Breast epithelium (tissue), 4 donors: ENCODE measurements at regions not wholly inside any gene's neighbourhood (a gene's known extent, or its start where the extent isn't known, plus 50 kb on each side); places are given as distances from the start of the nearest gene placed in this dataset.

Source experiments
- DNase-seq, 2 donors: peaks; one replicate each; pipeline ENCODE4 v3.0.0-alpha.2; 2019; ENCODE audit warnings: low spot score in 2 of 2
- H3K27ac ChIP-seq, 2 donors: fragments of 200-600 bp; sonication (generic) in 1 of 2; one replicate each; pipeline ENCODE4 v1.5.1; 2016 to 2019; ENCODE audit warnings: mild to moderate bottlenecking in 1 of 2
- H3K27me3 ChIP-seq, 2 donors: fragments of 200-600 bp; sonication (generic) in 1 of 2; one replicate each; pipeline versions ENCODE4 v1.5.1 to v1.6.0; 2017 to 2019; ENCODE audit warnings: control low read depth in 1 of 2, mild to moderate bottlenecking in 1 of 2
- H3K36me3 ChIP-seq: fragments of 200-600 bp; one replicate; pipeline ENCODE4 v1.5.1; 2019
- H3K4me1 ChIP-seq, 2 donors: fragments of 200-600 bp; sonication (generic); one replicate each; pipeline ENCODE4 v1.5.1; 2016 to 2019; ENCODE audit warnings: control low read depth in 1 of 2
- H3K4me3 ChIP-seq, 3 donors: fragments of 200-600 bp; sonication (generic); 1 replicate in 2 of 3; 2 replicates in 1 of 3; pipeline ENCODE4 v1.5.1; 2016 to 2019; ENCODE audit warnings: mild to moderate bottlenecking in 3 of 3, moderate library complexity in 2 of 3
- H3K9me3 ChIP-seq, 2 donors: fragments of 200-600 bp; sonication (generic) in 1 of 2; one replicate each; pipeline ENCODE4 v1.5.1; 2016 to 2019; ENCODE audit warnings: control low read depth in 1 of 2
- CTCF ChIP-seq, 3 donors: fragments of 450-650 bp; IDR thresholded peaks; one replicate each; pipeline ENCODE4 v1.5.1; 2016 to 2017; ENCODE audit warnings: antibody characterized with exemption in 3 of 3, mild to moderate bottlenecking in 3 of 3, moderate library complexity in 3 of 3
- POLR2A ChIP-seq: fragments of 450-650 bp; IDR thresholded peaks from one replicate; pipeline ENCODE4 v1.6.1; 2016; ENCODE audit warnings: antibody characterized with exemption, mild to moderate bottlenecking, moderate library complexity
- POLR2AphosphoS5 ChIP-seq, 3 donors: sonication (generic); formaldehyde crosslinking; IDR thresholded peaks; one replicate each; pipeline ENCODE4 v1.6.1; 2017; ENCODE audit warnings: antibody characterized with exemption in 3 of 3
- intact Hi-C: fragments of 100-400 bp; cut with DNase I; formaldehyde crosslinking; loops from one replicate; pipeline ENCODE4 v1.15.1; 2023; ENCODE audit warnings: low total_unique reads

DNA sequence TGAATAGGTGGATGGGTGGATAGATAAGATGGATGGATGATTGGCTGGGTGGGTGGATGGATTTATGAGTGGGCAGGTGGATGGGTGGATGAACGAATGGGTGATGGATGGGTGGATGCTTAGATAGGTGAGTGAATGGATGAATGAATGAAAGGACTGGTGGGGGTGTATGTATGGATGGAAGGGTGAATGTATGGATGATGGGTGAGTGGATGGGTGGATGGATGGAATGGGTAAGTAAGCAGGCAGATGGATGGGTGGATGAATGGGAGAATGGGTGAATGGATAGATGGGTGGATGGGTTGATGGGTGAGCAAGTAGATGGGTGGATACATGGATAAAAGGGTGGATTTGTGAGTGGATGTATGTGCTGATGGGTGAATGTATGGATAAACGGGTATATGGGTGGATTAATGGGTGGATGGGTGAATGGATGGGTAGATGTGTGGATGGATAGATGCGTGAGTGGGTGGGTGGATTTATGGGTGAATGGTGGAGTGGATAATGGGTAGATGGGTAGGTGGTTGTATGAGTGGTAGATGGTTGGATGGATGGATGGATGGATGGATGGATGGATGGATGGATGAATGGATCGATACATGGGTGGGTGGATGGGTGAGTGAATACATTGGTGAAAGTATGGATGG, 682.6 kb downstream of the HS3ST4 start:
- Histone ChIP-seq H3K27me3 (no peaks in the 10 kb centered on the region), H3K27ac (no peak overlapping the region), H3K9me3 (no peaks in the 10 kb centered on the region), H3K36me3 (no peaks in the 10 kb centered on the region), H3K4me3 (no peak overlapping the region), H3K4me1 (no peaks in the 10 kb centered on the region)
- TF ChIP-seq POLR2A (no peak), CTCF (IDR thresholded peaks at IDR 0.05) (no peak), POLR2AphosphoS5 (IDR thresholded peaks at IDR 0.05) (no peak)
- no peak for DNase-seq
- intact Hi-C loops: no loop called here

- TF ChIP-seq POLR2A (no peak), CTCF (IDR thresholded peaks at IDR 0.05) (no peak)
- no peak overlapping the region for H3K4me3 ChIP-seq
- H3K27ac ChIP-seq: no peak overlapping the region
- H3K36me3 ChIP-seq: no peaks in the 10 kb centered on the region
- H3K4me1 ChIP-seq: no peaks in the 10 kb centered on the region
- no peaks in the 10 kb centered on the region for H3K9me3 ChIP-seq
- H3K27me3 ChIP-seq: no peaks in the 10 kb centered on the region
- intact Hi-C loops: no loop called here
- no peak for DNase-seq
Measured at GRCh38 chr16:26382586-26382985, 684.1 kb upstream of the C16orf82 start.

DNA sequence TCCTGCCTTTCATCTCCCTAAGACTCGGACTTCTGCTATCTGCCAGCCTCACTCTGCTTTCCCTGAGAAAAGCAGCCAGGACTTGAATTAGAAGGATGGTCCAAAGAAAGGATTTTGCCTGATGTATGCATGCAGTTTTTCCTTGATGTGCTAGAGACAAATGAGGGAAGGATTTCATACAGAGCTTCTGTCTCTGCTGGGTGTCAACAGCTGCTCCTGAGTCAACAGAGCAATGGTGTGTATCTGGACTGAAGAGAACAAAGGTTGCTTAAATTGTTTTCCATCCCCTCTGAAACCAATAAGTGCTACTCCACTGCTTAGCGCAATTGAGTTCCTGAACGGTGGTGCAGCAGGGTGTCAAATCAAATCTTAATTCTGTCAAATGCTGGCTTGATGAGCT, 680.6 kb upstream of the C16orf82 start:
- TF ChIP-seq POLR2A: no peak
- no peak for TF ChIP-seq CTCF (IDR thresholded peaks at IDR 0.05)
- TF ChIP-seq POLR2AphosphoS5 (IDR thresholded peaks at IDR 0.05): no peak
- no peak overlapping the region for H3K27ac ChIP-seq
- no peak for DNase-seq
- no peaks in the 10 kb centered on the region for H3K4me1 ChIP-seq
- H3K36me3 ChIP-seq: no peaks in the 10 kb centered on the region
- no peak overlapping the region for H3K4me3 ChIP-seq
- no peaks in the 10 kb centered on the region for H3K27me3 ChIP-seq
- intact Hi-C loops: no loop called here
- H3K9me3 ChIP-seq: no peaks in the 10 kb centered on the region

DNA sequence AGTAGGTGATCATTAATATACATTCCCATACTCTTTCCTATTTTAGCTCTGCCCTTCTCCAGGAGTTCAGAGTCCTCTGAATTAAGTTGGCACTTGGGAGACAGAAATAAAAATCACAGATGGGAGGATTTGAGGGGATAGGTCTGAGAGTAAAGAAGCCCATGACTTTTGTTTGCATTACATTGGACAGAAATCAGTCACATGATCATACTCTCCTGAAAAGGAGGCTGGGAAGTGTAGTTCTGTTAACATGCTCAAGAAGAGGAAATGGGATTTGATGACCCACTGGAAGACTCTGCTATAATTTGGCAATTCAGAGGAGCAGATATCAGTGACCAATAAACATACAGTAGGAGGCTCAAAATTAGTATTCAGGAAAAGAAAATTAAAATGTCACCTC, 674.9 kb upstream of the C16orf82 start:
- H3K36me3 ChIP-seq: no peaks in the 10 kb centered on the region
- no peak overlapping the region for H3K4me3 ChIP-seq
- TF ChIP-seq POLR2A (no peak), POLR2AphosphoS5 (IDR thresholded peaks at IDR 0.05) (no peak), CTCF (IDR thresholded peaks at IDR 0.05) (no peak)
- no peak overlapping the region for H3K27ac ChIP-seq
- DNase-seq: no peak
- H3K9me3 ChIP-seq: peaks cover 0 to 5% of the 10 kb centered on the region in 2 donors
- no peaks in the 10 kb centered on the region for H3K4me1 ChIP-seq
- intact Hi-C loops: no loop called here
- H3K27me3 ChIP-seq: no peaks in the 10 kb centered on the region

DNA sequence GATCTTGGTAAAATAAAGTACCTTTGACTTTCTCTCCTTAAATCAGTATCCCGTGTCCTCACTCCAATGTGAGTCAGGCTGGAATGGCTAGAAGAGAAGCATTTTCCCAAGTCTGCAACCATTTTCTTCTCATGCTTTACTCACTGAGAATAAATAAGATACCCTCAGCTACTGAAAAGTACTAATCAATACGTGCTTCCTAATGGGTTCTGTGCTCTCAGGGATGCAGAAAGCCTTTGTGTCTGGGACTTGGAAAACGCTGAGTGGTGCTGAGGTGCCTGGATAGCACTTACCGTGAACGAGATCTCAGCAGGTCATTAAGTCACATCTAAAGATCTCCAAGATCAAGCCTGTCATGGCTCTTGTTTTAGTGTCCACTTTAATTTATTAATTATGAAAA, 672.3 kb upstream of the C16orf82 start:
- no peaks in the 10 kb centered on the region for H3K27me3 ChIP-seq
- DNase-seq: no peak
- H3K4me1 ChIP-seq: no peaks in the 10 kb centered on the region
- no peak overlapping the region for H3K27ac ChIP-seq
- H3K9me3 ChIP-seq: peaks cover 0 to 5% of the 10 kb centered on the region in 2 donors
- no peak for TF ChIP-seq CTCF (IDR thresholded peaks at IDR 0.05)
- TF ChIP-seq POLR2AphosphoS5 (IDR thresholded peaks at IDR 0.05): no peak
- H3K4me3 ChIP-seq: no peak overlapping the region
- H3K36me3 ChIP-seq: no peaks in the 10 kb centered on the region
- intact Hi-C loops: no loop called here
